Erythroblast (primary cell): ENCODE measurements at regions not wholly inside any gene's neighbourhood (a gene's known extent, or its start where the extent isn't known, plus 50 kb on each side); places are given as distances from the start of the nearest gene placed in this dataset.

Experiments
- GATA1 ChIP-seq: IDR thresholded peaks from 2 replicates; pipeline ENCODE4 v1.6.1; 2011; ENCODE audit warnings: low read depth, mild to moderate bottlenecking, control low read depth, low read length, moderate library complexity
- POLR2A ChIP-seq: IDR thresholded peaks from 2 replicates; pipeline ENCODE4 v1.6.1; 2011; ENCODE audit warnings: mild to moderate bottlenecking, low read length

- no peak for TF ChIP-seq POLR2A
- no peak for TF ChIP-seq GATA1
These were observed 130.2 kb downstream of the HTR1B start for GRCh38 chr6:77332915-77333623.
